ENCODE measurements at regions not wholly inside any gene's neighbourhood (a gene's known extent, or its start where the extent isn't known, plus 50 kb on each side); places are given as distances from the start of the nearest gene placed in this dataset.

DNA sequence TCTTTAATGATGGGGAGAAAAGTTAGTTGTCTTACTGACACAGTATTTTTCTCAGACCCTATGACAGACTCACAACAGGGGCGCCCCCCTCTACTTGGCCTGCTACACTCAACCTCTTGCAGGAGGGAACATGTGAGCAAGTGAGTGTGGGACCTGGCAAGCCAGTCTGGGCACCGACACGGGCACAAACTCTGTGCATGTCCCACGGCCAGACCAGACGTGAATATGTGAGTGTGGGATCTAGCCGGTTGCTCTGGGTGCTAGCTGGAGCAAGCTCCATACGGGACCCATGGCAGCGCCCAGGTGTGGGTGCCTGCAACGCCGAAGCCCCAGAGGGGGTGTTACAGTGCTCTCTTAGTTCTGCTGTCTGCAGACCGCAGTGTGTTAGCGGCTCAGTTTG lies 1437.3 kb upstream of the MIR17HG start:
- no peaks in the 10 kb centered on the region for H3K36me3 ChIP-seq (ENCODE audit: control insufficient read depth, insufficient read depth, low read length)
- no peak overlapping the region for H3K4me3 ChIP-seq (ENCODE audit: insufficient read depth, low read depth, low read length)
- H3K23ac ChIP-seq (ENCODE audit: low read depth, low read length), result no peak overlapping the region
- no peak overlapping the region for H2BK5ac ChIP-seq (ENCODE audit: low read depth, low read length, poor library complexity, severe bottlenecking)
- H4K5ac ChIP-seq (ENCODE audit: low read depth, low read length), result no peak overlapping the region
- no peak overlapping the region for H2AK9ac ChIP-seq (replicated peaks; ENCODE audit: low read depth, low read length, poor library complexity)
- H3K9ac ChIP-seq (ENCODE audit: low read depth, low read length), result no peak overlapping the region
- H3K56ac ChIP-seq (ENCODE audit: extremely low read depth, insufficient read depth, low read length), result no peak overlapping the region
- no peaks in the 10 kb centered on the region; the same call in 1 of the 2 replicates for H3K9me3 ChIP-seq (ENCODE audit: control insufficient read depth, insufficient read depth, low read length)
- H2AFZ ChIP-seq (replicated peaks; ENCODE audit: low read length, poor library complexity), result no peak overlapping the region
- dilution Hi-C loops (cut with HindIII; ENCODE audit: low sequenced_read_pairs, unreplicated experiment), result no loop called here
- H2AK5ac ChIP-seq (ENCODE audit: low read depth, low read length), result no peak overlapping the region
- H3K18ac ChIP-seq (ENCODE audit: low read depth, low read length), result no peak overlapping the region
- BruUV-seq (replicated peaks), result no TSS peak
- no peak overlapping the region for H2BK20ac ChIP-seq (ENCODE audit: low read depth, low read length)
- H3K4me1 ChIP-seq (ENCODE audit: control insufficient read depth, insufficient read depth, low read length), result no peaks in the 10 kb centered on the region
- no peak overlapping the region for H4K91ac ChIP-seq (ENCODE audit: insufficient read depth, low read depth, low read length)
- H3K4me2 ChIP-seq (ENCODE audit: low read depth, low read length), result no peak overlapping the region
- no peak for ATAC-seq (ENCODE audit: low read depth)
- H2BK15ac ChIP-seq (ENCODE audit: low read depth, low read length), result no peak overlapping the region
- ChIA-PET POLR2A (ENCODE audit: unreplicated experiment) (no interaction called here), CTCF (no interaction called here)
- intact Hi-C loops (cut with micrococcal nuclease), result no loop called here
- no peaks in the 10 kb centered on the region for H3K79me1 ChIP-seq (ENCODE audit: low read depth in 1 of 2, low read length in 2 of 2)
- DNase-seq, result no peak
- H4K20me1 ChIP-seq (ENCODE audit: insufficient read depth, low read length), result no peaks in the 10 kb centered on the region
- no peaks in the 10 kb centered on the region for H3K27me3 ChIP-seq (ENCODE audit: control insufficient read depth, insufficient read depth, low read length)
- H3K14ac ChIP-seq (replicated peaks; ENCODE audit: low read depth, low read length), result no peak overlapping the region
- 67% methylated on average over 3 of the region's 12 CpGs; no CpG with 5 or more reads in 1 of the 2 experiments for WGBS, 2 experiments (ENCODE audit: extremely low coverage in 2 of 2, insufficient read length in 1 of 2)
- in situ Hi-C loops (cut with MboI; ENCODE audit: low sequenced_read_pairs), result no loop called here
- no peak overlapping the region for H4K8ac ChIP-seq (ENCODE audit: low read depth in 2 of 2, low read length in 2 of 2)
- no peak overlapping the region for H3K4ac ChIP-seq (ENCODE audit: low read depth, low read length)
- no peak overlapping the region for H2BK120ac ChIP-seq (ENCODE audit: low read depth, low read length)
- no peak overlapping the region for H3K27ac ChIP-seq (ENCODE audit: insufficient read depth, low read length)
- H3K9me1 ChIP-seq (ENCODE audit: insufficient read depth, low read length), result no peaks in the 10 kb centered on the region
- TF ChIP-seq POLR2A (IDR thresholded peaks at IDR 0.05; ENCODE audit: low read depth, low read length) (no peak), MAZ (IDR thresholded peaks at IDR 0.05; ENCODE audit: borderline replicate concordance, low read depth, low read length) (no peak), CHD1 (IDR thresholded peaks at IDR 0.05; ENCODE audit: low read depth, low read length) (no peak), RFX5 (IDR thresholded peaks at IDR 0.05; ENCODE audit: low read depth, low read length) (no peak), RAD21 (IDR thresholded peaks at IDR 0.05; ENCODE audit: low read length) (no peak), MXI1 (IDR thresholded peaks at IDR 0.05; ENCODE audit: borderline replicate concordance, low read depth, low read length) (no peak), BHLHE40 (IDR thresholded peaks at IDR 0.05; ENCODE audit: low read depth, low read length) (no peak), SMC3 (IDR thresholded peaks at IDR 0.05; ENCODE audit: low read depth, low read length) (no peak), NFE2L2 (IDR thresholded peaks at IDR 0.05; ENCODE audit: low read depth, low read length) (no peak), MAFK (IDR thresholded peaks at IDR 0.05; ENCODE audit: low read depth, low read length) (no peak), FOS (IDR thresholded peaks at IDR 0.05; ENCODE audit: low read depth, low read length) (no peak), RCOR1 (IDR thresholded peaks at IDR 0.05; ENCODE audit: insufficient replicate concordance, low read length) (no peak), CEBPB (IDR thresholded peaks at IDR 0.05; ENCODE audit: low read depth, low read length) (no peak)
- TF ChIP-seq, protein P1, sequence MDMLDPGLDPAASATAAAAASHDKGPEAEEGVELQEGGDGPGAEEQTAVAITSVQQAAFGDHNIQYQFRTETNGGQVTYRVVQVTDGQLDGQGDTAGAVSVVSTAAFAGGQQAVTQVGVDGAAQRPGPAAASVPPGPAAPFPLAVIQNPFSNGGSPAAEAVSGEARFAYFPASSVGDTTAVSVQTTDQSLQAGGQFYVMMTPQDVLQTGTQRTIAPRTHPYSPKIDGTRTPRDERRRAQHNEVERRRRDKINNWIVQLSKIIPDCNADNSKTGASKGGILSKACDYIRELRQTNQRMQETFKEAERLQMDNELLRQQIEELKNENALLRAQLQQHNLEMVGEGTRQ (IDR thresholded peaks at IDR 0.05; ENCODE audit: low read depth, low read length), result no peak
- TF ChIP-seq, protein P2, sequence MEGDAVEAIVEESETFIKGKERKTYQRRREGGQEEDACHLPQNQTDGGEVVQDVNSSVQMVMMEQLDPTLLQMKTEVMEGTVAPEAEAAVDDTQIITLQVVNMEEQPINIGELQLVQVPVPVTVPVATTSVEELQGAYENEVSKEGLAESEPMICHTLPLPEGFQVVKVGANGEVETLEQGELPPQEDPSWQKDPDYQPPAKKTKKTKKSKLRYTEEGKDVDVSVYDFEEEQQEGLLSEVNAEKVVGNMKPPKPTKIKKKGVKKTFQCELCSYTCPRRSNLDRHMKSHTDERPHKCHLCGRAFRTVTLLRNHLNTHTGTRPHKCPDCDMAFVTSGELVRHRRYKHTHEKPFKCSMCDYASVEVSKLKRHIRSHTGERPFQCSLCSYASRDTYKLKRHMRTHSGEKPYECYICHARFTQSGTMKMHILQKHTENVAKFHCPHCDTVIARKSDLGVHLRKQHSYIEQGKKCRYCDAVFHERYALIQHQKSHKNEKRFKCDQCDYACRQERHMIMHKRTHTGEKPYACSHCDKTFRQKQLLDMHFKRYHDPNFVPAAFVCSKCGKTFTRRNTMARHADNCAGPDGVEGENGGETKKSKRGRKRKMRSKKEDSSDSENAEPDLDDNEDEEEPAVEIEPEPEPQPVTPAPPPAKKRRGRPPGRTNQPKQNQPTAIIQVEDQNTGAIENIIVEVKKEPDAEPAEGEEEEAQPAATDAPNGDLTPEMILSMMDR (conservative IDR thresholded peaks at IDR 0.05; ENCODE audit: low read depth, low read length), result no peak
- TF ChIP-seq, protein P3, sequence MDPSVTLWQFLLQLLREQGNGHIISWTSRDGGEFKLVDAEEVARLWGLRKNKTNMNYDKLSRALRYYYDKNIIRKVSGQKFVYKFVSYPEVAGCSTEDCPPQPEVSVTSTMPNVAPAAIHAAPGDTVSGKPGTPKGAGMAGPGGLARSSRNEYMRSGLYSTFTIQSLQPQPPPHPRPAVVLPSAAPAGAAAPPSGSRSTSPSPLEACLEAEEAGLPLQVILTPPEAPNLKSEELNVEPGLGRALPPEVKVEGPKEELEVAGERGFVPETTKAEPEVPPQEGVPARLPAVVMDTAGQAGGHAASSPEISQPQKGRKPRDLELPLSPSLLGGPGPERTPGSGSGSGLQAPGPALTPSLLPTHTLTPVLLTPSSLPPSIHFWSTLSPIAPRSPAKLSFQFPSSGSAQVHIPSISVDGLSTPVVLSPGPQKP (IDR thresholded peaks at IDR 0.05; ENCODE audit: borderline replicate concordance, low read depth, low read length), result no peak

Data from IMR-90 (cell line).